Jurkat, Clone E6-1 (cell line): ENCODE measurements at regions not wholly inside any gene's neighbourhood (a gene's known extent, or its start where the extent isn't known, plus 50 kb on each side); places are given as distances from the start of the nearest gene placed in this dataset.
"Not testable (repeated sequence)": the region's sequence is repeated elsewhere in the genome, so short reads cannot be mapped to it uniquely, and the experiment has no call there.

Experiments used
- DNase-seq: peaks from one replicate; pipeline ENCODE4 v3.0.0-alpha.2; 2011; ENCODE audit warnings: low read depth, low spot score
- H3K4me3 ChIP-seq: 2 replicates; pipeline ENCODE4 v1.5.1; 2011; ENCODE audit warnings: mild to moderate bottlenecking, low read length, control low read depth, moderate library complexity

DNA sequence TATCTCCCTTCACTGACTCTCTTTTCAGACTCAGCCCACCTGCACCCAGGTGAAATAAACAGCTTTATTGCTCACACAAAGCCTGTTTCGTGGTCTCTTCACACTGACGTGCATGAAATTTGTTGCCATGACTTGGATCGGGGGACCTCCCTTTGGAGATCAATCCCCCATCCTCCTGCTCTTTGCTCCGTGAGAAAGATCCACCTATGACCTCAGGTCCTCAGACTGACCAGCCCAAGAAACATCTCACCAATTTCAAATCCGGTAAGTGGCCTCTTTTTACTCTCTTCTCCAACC lies 638.3 kb downstream of the UTRN start:
- H3K4me3 ChIP-seq, DNase-seq: not testable (repeated sequence)

DNA sequence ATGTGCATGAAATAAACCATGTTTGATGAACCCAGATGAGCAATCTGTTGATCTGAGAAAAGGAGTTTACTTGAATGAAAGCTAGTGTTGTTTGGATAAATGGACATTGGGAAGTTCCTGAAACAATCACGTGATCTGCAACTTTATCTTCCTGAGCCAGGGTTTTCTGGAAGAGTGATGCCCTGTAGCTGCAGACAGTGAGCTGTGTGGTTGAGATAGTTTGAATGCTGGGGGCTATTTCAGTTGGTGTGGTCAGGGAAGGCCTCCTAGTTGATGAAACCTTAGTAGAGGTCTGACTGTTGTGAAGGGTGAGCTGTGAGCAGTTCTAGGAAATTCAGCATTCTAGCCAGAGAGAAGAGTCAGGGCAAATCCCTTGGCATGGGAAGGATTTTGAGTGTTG lies 643.7 kb downstream of the UTRN start:
- no peak overlapping the region for H3K4me3 ChIP-seq
- no peak for DNase-seq

DNA sequence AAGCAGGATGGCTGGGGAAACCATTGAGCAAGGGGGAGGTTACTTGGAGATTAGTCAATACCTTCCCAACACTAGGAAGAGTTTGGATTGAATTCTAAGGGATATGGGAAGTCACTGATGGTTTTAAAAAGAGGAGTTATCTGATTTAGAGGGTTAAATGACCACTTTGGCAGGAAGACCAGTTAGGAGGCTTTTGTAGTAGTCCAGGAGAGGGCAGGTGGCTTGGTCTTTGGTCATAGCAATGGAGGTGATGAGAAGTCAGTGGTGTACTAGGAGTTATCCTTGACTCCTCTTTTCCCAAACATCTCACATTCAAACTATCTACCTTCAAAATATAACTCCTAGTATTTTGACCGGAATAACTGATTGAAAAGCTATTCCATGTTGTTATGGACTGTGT lies 644.1 kb downstream of the UTRN start:
- no peak for DNase-seq
- H3K4me3 ChIP-seq, result no peak overlapping the region

DNA sequence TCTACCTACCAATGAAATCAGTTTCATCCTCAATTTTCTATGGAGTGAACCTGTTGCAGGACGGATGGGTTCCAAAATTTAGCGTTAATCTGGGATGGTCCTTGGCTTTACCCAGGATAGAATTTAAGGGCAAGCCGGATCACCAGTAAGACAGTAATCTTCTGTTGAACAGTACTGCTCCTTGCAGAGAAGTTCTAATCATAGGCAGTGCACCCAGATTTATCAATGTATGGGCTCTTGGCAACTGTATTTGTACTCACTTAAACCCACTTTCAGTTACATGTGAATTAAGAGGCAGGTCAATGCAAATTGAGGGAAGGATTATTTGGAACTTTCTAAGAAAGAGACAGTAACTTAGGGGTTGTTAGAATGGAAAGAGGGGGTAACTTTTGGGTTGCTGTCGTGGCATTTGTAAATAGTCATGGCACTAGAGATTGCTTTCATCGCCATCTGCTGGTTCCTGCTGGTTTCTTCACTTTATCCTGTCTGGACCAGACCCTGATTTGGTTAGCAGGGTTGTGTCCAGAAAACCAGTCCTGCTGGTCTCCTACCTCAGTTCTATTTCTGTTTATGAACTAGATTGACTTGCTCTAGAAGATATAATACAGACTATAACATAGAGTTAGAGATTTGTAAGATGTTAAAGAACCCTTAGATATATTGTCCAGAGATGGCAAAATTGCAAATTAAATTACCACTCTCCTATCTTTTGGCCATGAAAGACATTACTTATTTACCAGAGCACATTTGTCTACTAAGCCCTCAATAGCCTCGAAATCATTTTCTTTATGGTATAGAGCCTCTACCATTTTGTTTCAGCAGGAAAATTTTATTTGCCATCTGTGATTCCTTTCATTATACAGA lies 646.3 kb downstream of the UTRN start:
- peak; percentile 8 for DNase-seq
- no peak overlapping the region for H3K4me3 ChIP-seq

DNA sequence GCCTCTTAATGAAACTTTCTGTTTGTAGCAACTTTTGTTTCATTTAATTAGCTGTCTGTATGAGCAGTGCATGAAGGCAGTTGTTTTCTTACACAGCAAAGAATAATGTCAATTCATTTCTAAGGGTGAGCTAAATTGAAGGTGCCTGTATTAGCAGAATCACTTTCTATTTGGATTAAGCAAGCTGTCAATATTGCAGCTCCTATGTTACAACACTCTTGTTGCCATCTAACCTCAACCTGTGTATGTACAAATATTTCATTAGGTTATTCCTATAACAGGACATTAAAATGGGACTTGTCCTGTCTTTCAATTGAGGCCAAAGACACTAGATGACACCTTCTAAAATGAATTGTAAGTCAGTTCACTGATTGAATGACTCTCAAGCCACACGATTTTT lies 647.5 kb downstream of the UTRN start:
- DNase-seq, result no peak

DNA sequence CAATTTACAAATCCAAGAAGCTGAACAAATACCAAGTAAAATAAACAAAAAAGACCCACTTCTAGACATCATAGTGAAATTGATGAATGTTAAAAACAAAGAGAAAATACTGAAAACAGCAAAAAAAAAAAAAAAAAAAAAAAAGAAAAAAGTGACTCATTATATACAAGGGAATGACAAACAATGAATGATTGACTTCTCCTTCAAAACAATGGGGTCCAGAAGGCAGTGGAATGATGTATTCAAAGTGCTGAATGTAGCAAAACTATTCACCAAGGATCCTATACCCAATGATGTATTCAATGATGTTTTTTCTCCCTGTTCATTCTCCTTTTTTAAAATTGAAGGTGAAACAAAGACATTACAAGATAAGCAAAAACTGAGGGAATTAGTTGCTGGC lies 650.0 kb downstream of the UTRN start:
- H3K4me3 ChIP-seq, result no peak overlapping the region
- no peak for DNase-seq

More for the DNA sequence above, 647.5 kb downstream of the UTRN start:
- no peak overlapping the region for H3K4me3 ChIP-seq

DNA sequence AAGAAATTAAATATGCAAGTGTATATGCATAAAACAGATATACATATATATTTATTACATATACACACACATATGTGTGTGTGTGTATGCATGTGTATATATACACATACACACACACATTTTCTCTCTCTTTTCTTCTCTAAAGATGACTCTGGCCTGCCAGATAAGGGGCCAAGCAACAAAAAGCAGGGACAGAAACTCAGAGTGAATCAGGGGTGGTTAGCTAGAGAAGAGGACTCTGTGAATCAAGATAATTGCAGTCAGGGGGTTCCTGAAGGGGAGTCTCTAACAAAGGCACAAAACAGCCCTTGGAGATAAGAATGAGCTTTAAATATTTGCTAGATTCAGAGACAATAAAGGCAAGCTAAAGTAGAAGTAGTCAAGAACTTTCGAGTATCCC lies 650.5 kb downstream of the UTRN start:
- DNase-seq, result no peak
- H3K4me3 ChIP-seq, result no peak overlapping the region

DNA sequence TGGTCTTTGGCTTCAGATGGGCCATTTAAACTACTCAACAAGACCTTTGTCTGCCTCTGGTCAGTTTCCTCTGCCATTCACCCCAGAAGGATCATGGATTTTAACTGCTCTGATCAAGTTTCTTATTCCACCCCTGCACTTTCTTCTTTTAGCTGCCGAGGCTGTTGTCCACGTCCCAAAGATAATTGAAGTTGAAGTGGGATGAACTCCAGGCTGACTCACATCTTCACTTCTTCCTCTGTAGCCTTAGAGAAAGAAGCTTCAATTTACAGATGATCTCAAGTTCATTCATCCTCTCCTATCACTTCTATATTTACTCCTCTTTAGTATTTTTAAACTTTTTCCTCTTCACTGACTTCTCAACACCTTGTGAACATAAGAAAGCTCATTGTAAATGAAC lies 651.6 kb downstream of the UTRN start:
- no peak for DNase-seq

DNA sequence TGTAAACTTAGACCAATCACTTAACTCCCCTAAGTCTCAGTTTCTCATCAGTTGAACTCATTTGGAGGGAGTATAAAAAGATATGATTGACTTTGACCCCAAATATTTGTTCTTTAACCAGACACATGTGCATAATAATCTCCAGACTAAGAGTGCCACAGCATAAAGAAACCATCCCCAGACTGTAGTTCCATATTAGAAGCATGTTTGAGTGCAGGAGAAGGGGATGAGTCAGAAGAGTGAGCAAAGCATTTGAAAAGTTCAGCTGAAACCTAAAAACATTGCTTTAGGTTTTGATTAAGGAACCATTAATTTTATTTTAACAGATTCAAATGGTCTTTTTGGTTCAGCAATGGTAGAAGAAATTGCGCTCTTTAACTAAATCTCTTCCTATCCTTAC lies 654.8 kb downstream of the UTRN start:
- no peak overlapping the region for H3K4me3 ChIP-seq
- DNase-seq, result no peak

More for the DNA sequence above, 651.6 kb downstream of the UTRN start:
- no peak overlapping the region for H3K4me3 ChIP-seq

DNA sequence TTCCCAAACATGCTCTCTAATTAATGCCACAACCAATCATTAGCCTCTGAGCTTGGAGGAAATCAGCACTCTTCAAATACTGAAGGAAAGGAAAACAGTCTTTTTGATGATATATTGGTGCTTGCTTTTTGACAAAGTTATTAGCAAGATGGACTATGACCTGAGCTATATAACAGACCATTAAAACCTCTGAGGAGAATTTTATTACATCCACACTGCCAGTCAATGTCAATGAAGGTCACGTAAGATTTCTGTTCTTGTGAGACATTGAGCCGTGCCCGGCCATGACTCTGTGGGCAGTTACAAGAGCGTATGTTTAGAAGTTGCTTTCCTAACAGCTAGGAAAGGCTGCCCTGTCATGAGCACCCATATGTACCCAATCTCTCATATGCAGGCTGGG lies 659.0 kb downstream of the UTRN start:
- no peak for DNase-seq
- H3K4me3 ChIP-seq, result no peak overlapping the region

DNA sequence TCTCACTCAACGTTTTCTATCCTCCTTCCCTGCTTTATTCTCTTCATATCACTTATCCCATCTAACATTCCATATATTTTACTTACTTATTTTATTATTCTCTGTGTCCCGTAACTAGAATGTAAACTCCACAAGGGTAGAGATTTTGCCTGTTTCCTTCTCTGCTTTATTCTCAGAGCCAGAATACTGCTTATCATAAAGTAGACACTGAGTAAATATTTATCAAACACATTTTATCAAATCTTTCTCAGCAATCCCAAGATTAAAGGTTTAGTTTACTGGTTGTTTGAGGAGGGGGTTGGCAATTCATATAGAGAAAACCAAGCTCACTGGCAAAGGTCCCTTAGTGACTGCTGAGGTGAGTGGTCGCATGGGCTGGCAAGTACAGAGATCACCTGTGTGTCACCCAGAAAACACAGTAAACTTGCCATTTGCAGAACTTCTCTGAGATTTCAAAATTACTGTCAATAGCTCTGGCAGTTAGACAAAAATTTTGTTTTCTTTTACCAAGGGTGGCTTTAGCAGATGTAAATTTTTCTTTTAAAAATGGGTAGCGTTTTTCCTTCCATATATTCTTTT lies 662.4 kb downstream of the UTRN start:
- DNase-seq, result no peak
- no peak overlapping the region for H3K4me3 ChIP-seq

DNA sequence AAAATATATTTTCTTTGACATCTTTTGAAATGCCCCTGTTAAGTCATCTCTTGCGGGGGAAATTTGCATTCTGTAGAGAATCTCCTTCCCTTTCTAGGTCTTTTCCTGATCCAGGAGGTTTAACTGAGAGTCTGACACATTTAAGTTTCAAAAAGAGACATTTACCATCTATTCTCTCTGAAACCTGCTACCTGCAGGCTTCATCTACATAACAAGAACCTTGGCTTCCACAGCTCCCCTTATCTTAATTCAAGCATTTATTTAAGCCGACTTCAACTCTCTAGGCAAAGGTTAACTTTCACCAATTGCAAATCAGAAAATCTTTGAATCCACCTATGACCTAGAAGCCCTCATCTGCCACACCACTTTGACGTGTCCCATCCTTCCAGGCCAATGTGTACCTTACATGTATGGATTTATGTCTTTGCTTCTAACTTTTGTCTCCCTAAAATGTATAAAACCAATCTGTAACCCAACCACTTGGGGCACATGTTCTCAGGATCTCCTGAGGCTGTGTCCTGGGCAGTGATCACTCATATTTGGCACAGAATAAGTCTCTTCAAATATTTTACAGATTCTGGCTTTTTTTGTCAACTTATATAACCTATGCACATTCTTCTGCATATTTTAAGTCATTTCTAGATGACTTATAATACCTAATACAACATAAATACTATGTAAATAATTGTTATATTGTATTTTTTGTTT lies 666.7 kb downstream of the UTRN start:
- H3K4me3 ChIP-seq, result no peak overlapping the region
- DNase-seq, result no peak

DNA sequence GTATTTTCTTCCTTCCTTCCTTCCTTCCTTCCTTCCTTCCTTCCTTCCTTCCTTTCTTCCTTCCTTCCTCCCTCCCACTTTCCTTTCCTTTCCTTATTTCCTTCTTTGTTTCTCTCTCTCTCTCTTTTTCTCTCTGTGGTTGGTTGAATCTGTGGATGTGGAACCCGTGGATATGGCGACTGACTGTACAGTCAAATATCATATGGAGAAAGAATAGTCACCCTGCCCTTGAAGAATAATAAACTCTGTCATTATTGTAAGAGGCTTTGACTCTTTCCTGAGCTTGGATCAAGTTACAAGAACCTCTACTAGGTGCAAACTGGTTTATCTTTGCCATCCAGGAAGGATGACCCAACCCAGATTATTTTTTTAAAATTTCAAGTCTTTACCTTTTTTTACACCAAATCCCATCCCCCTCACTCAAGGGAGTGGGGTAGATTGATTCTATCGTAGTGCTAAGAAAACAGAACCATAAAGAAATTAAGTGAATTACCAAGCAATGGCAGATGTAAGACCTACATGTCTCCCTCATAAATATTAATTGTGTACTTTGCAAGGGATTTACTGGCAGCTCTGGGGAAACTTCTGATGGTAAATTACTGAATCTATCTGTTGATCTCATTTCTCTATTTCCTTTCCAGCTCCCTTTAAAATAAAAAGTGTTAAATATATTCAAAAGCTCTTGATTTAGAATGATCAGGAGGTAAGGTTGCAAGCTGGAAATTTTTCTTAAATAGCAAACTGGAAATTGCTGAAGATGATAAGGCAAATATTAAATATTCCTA lies 667.5 kb downstream of the UTRN start:
- no peak for DNase-seq
- H3K4me3 ChIP-seq, result no peak overlapping the region

DNA sequence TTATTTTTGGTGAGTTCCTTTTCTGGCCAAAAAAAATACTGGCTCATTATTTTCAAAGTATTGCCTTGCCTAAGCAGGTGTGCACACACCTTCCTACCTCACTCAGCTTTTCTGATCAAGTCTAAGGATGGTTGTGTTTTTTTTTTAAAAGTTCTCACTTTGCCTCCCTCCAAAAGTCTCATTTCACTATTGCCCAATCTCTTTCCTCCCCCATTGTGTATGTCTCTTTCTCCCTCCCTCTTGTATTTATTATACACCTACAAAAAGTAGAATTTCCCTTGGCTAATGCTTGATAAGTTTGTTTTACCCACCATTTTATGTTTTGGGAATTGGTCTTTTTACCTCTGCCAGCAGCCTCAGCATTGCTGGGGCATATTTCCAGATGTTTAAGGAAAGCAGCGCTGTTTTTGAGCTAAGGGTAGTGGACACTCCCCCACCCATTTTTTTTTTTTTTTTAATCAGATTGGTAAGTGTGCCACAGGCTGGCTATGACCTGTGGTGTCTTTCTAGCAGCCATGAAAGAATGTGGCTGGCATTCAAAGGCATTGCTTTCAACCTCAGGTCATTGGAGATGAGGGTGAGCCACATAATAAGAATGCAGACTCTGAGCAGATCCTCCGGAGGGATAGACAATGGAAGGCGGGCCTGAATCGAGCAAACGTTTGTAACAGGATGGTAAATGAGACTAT lies 668.6 kb downstream of the UTRN start:
- H3K4me3 ChIP-seq, result no peak overlapping the region
- no peak for DNase-seq

DNA sequence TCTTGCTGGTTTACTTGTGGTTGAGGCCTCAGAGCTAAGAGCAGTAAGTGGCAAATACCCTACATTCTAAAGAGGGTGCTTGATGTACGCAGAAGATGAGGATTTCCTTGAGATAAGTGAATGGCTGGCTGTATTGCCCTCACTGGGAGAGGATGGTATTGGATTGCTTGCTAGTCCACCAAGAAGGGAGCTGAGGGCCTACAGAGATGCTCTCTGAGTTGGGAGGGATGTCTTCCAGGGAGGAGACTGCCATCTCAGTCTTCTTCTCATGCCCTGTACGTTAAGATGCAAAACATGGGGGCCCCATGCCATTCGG lies 669.1 kb downstream of the UTRN start:
- DNase-seq, result no peak
- H3K4me3 ChIP-seq, result no peak overlapping the region

DNA sequence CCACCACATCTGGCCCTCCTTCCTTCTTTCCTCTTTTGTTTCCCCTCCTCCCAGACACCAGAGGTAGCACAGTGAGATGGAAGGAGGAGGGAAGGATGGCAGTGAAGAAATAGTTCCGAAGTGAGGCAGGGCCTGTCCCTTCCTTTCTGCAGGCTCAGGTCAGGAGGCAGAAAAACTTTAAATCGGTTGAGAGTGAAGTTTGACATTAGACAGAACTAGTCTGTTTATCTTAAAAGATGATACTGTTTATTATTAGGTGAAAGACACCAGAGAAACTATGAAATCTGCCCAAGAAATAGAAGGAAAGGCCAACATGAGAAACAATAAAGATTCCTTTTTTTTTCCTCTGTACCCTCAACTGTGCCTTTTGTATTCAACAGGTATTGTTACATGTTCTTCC lies 670.3 kb downstream of the UTRN start:
- no peak for DNase-seq

DNA sequence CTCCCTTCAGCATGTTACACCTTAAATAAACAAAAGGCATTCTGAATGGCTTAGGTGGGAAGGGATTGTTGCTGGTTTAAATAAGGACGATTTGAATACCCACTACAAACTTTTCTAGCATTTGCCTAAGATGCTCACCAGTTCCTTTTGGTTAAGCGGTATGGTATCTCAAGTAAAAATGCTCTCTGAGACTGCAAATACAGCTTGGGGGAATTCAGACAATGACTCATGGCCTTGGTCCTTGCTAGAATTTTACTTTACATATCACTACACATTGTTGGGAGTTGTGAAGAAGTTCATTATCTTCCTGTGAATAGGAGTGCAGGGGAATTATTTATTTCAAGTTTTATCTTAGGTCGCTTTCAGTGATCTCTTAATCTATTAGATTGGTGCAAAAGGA lies 670.7 kb downstream of the UTRN start:
- no peak overlapping the region for H3K4me3 ChIP-seq
- no peak for DNase-seq

More for the DNA sequence above, 670.3 kb downstream of the UTRN start:
- no peak overlapping the region for H3K4me3 ChIP-seq

DNA sequence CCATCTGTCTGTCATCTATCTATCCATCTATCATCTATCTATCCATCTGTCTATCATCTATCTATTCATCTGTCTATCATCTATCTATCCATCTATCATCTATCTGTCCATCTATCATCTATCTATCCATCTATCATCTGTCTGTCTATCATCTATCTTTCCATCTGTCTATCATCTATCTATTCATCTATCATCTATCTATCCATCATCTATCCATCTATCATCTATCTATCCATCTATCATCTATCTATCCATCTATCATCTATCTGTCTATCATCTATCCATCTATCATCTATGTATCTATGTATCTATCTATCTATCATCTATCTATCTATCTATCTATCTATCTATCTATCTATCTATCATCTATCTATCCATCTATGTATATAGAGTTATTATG lies 671.6 kb downstream of the UTRN start:
- H3K4me3 ChIP-seq, DNase-seq: not testable (repeated sequence)

DNA sequence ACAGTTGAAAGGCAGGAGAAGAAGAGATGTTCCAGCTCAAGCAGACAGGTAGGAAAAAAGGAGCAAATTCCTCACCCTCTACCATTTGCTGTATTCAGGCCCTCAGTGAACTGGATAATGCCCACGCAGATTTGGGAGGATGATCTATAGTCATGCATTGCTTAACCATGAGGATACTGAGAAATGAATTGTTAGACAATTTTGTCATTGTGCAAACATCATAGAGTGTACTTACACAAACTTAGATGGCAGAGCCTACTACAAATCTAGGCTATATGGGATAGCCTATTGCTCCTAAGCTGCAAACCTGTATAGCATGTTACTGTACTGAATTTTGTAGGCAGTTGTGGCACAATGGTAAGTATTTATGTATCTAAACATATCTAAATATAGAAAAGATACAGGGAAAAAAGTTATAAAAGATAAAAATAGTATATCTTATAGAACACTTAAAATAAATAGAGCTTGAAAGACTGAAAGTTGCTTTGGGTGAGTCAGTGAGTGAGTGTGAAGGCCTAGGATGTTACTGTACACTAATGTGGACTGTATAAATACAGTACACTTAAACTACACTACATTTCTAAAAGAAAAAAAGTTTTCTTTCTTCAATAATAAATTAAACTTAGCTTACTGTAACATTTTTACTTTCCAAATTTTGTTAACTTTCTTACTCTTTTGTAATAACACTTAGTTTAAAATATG lies 672.3 kb downstream of the UTRN start:
- DNase-seq, result no peak
- no peak overlapping the region for H3K4me3 ChIP-seq
